Neuronal stem cell (in vitro differentiated cells): ENCODE measurements at regions not wholly inside any gene's neighbourhood (a gene's known extent, or its start where the extent isn't known, plus 50 kb on each side); places are given as distances from the start of the nearest gene placed in this dataset.
"Not testable (repeated sequence)": the region's sequence is repeated elsewhere in the genome, so short reads cannot be mapped to it uniquely, and the experiment has no call there.

Experiments used
- DNase-seq: peaks from one replicate; pipeline ENCODE4 v3.0.0-alpha.2; 2013; ENCODE audit warnings: low spot score
- H2AFZ ChIP-seq: one replicate; pipeline ENCODE4 v1.6.1; 2013; ENCODE audit warnings: mild to moderate bottlenecking, low read length, inconsistent platforms
- H2AK5ac ChIP-seq: 2 replicates; pipeline ENCODE4 v1.6.1; 2013; ENCODE audit warnings: low read depth, mild to moderate bottlenecking, inconsistent platforms, low read length, moderate library complexity, mixed read lengths
- H2BK120ac ChIP-seq: 2 replicates; pipeline ENCODE4 v1.6.1; 2013; ENCODE audit warnings: low read depth, mild to moderate bottlenecking, inconsistent platforms, low read length, moderate library complexity, mixed read lengths
- H2BK12ac ChIP-seq: one replicate; pipeline ENCODE4 v1.6.1; 2013; ENCODE audit warnings: low read length, inconsistent platforms
- H2BK15ac ChIP-seq: 2 replicates; pipeline ENCODE4 v1.6.1; 2013; ENCODE audit warnings: mild to moderate bottlenecking, low read length, inconsistent platforms, mixed read lengths
- H2BK5ac ChIP-seq: one replicate; pipeline ENCODE4 v1.6.1; 2013; ENCODE audit warnings: inconsistent platforms, mild to moderate bottlenecking, low read length, moderate library complexity
- H3K14ac ChIP-seq: one replicate; pipeline ENCODE4 v1.6.1; 2013; ENCODE audit warnings: low read length, inconsistent platforms
- H3K18ac ChIP-seq: 2 replicates; pipeline ENCODE4 v1.6.1; 2013; ENCODE audit warnings: low read length, inconsistent platforms
- H3K23ac ChIP-seq: 2 replicates; pipeline ENCODE4 v1.6.1; 2013; ENCODE audit warnings: low read depth, mild to moderate bottlenecking, mixed read lengths, low read length, inconsistent platforms; ENCODE audit not compliant: poor library complexity
- H3K27ac ChIP-seq: replicated peaks from 3 replicates; pipeline ENCODE4 v1.5.1; 2013; ENCODE audit warnings: low read length, inconsistent platforms
- H3K27me3 ChIP-seq, 3 experiments: 2 replicates each; pipeline ENCODE4 v1.6.1; 2013; ENCODE audit warnings: low read length in 3 of 3, mild to moderate bottlenecking in 2 of 3, inconsistent platforms in 1 of 3, low read depth in 1 of 3, mixed read lengths in 1 of 3, moderate library complexity in 1 of 3; ENCODE audit not compliant: control insufficient read depth in 3 of 3, insufficient read depth in 3 of 3
- H3K36me3 ChIP-seq, 2 donors: replicated peaks in 1 of 2; 2 replicates each; pipeline ENCODE4 v1.6.1; 2013; ENCODE audit warnings: low read length in 2 of 2; ENCODE audit not compliant: control insufficient read depth in 2 of 2, insufficient read depth in 2 of 2
- H3K4ac ChIP-seq: 2 replicates; pipeline ENCODE4 v1.6.1; 2013; ENCODE audit warnings: inconsistent platforms, mild to moderate bottlenecking, low read length, moderate library complexity
- H3K4me1 ChIP-seq, 2 donors: 1 replicate in 1 of 2; 2 replicates in 1 of 2; pipeline ENCODE4 v1.6.1; 2013; ENCODE audit warnings: low read length in 2 of 2, low read depth in 1 of 2; ENCODE audit not compliant: control insufficient read depth in 2 of 2, insufficient read depth in 1 of 2
- H3K4me2 ChIP-seq: one replicate; pipeline ENCODE4 v1.6.1; 2013; ENCODE audit warnings: mild to moderate bottlenecking, low read length, inconsistent platforms; ENCODE audit not compliant: insufficient read depth, poor library complexity, severe bottlenecking
- H3K4me3 ChIP-seq, 2 donors: 2 replicates each; pipeline ENCODE4 v1.5.1; 2013; ENCODE audit warnings: low read length in 2 of 2, mild to moderate bottlenecking in 2 of 2, inconsistent platforms in 1 of 2, moderate library complexity in 1 of 2
- H3K79me1 ChIP-seq: one replicate; pipeline ENCODE4 v1.6.1; 2013; ENCODE audit warnings: low read depth, mild to moderate bottlenecking, inconsistent platforms, low read length, moderate library complexity
- H3K9ac ChIP-seq: one replicate; pipeline ENCODE4 v1.6.1; 2013; ENCODE audit warnings: mild to moderate bottlenecking, low read depth, low read length, inconsistent platforms; ENCODE audit not compliant: poor library complexity
- H3K9me3 ChIP-seq, 2 donors: replicated peaks in 1 of 2; 2 replicates each; pipeline versions ENCODE3 to v1.6.1; 2013; ENCODE audit warnings: low read length in 2 of 2, mild to moderate bottlenecking in 2 of 2, inconsistent platforms in 1 of 2, low read depth in 1 of 2, mixed read lengths in 1 of 2, moderate library complexity in 1 of 2; ENCODE audit not compliant: control insufficient read depth in 2 of 2, insufficient read depth in 1 of 2
- H4K8ac ChIP-seq: one replicate; pipeline ENCODE4 v1.6.1; 2013; ENCODE audit warnings: low read depth, mild to moderate bottlenecking, inconsistent platforms, low read length, moderate library complexity
- H4K91ac ChIP-seq: one replicate; pipeline ENCODE4 v1.6.1; 2013; ENCODE audit warnings: low read length, low read depth, mild to moderate bottlenecking, inconsistent platforms; ENCODE audit not compliant: poor library complexity
- WGBS, 2 donors: extraction: QIAGEN DNeasy Blood & Tissue Kit; methylation state at CpG; one replicate each; pipeline ENCODE4 v1.1.7; 2013; ENCODE audit warnings: missing lambda C conversion rate in 2 of 2, mixed read lengths in 1 of 2; ENCODE audit not compliant: insufficient read length in 2 of 2, insufficient replicate concordance in 1 of 2; ENCODE audit errors: extremely low coverage in 2 of 2; 5-methylcytosine and 5-hydroxymethylcytosine counted together

GRCh38 chr3:3999340-3999739 is 200.1 kb downstream of the LRRN1 start:
- not testable (repeated sequence) for H3K9me3 ChIP-seq, H4K91ac ChIP-seq, H3K14ac ChIP-seq, H3K27me3 ChIP-seq, H3K9ac ChIP-seq, H3K4ac ChIP-seq, H3K79me1 ChIP-seq, H2BK15ac ChIP-seq, H2BK120ac ChIP-seq, H4K8ac ChIP-seq, H2AK5ac ChIP-seq, H3K23ac ChIP-seq, H3K36me3 ChIP-seq, H2BK12ac ChIP-seq, H2AFZ ChIP-seq, H3K27ac ChIP-seq, H3K4me2 ChIP-seq, H3K18ac ChIP-seq, DNase-seq, H3K4me3 ChIP-seq, H2BK5ac ChIP-seq
- peaks cover 5 to 12% of the 10 kb centered on the region in 2 donors for H3K4me1 ChIP-seq

- Histone ChIP-seq H3K18ac (no peak overlapping the region), H2AK5ac (no peak overlapping the region), H4K91ac (no peak overlapping the region), H2BK15ac (no peak overlapping the region), H3K27me3 (no peaks in the 10 kb centered on the region), H3K14ac (no peak overlapping the region), H3K27ac (peak overlapping the region; percentile 87), H3K4me1 (peaks cover 5 to 14% of the 10 kb centered on the region in 2 donors), H3K4ac (no peak overlapping the region), H2BK5ac (no peak overlapping the region), H3K4me3 (no peak overlapping the region), H2BK120ac (no peak overlapping the region), H2BK12ac (no peak overlapping the region), H4K8ac (no peak overlapping the region), H3K36me3 (no peaks in the 10 kb centered on the region), H3K9ac (no peak overlapping the region), H3K4me2 (no peak overlapping the region), H3K9me3 (no peaks in the 10 kb centered on the region), H2AFZ (no peak overlapping the region), H3K23ac (no peak overlapping the region), H3K79me1 (no peaks in the 10 kb centered on the region)
- DNase-seq, result peak; percentile 70
These were observed 202.7 kb downstream of the LRRN1 start for GRCh38 chr3:4001976-4002375.

GRCh38 chr3:4006288-4006687 is 207.1 kb downstream of the LRRN1 start:
- Histone ChIP-seq H3K23ac (no peak overlapping the region), H3K79me1 (no peaks in the 10 kb centered on the region), H2AK5ac (no peak overlapping the region), H2BK5ac (no peak overlapping the region), H4K8ac (no peak overlapping the region), H3K4me3 (no peak overlapping the region), H3K9ac (no peak overlapping the region), H2BK120ac (no peak overlapping the region), H3K4me2 (no peak overlapping the region), H2BK12ac (no peak overlapping the region), H3K18ac (no peak overlapping the region), H3K27ac (no peak overlapping the region), H3K4ac (no peak overlapping the region), H2BK15ac (no peak overlapping the region), H3K36me3 (no peaks in the 10 kb centered on the region), H3K14ac (no peak overlapping the region), H3K9me3 (no peaks in the 10 kb centered on the region), H3K4me1 (peaks cover 0 to 18% of the 10 kb centered on the region in 2 donors), H2AFZ (no peak overlapping the region), H3K27me3 (no peaks in the 10 kb centered on the region), H4K91ac (no peak overlapping the region)
- no CpG with 5 or more reads among the region's 2 CpGs for WGBS, 2 donors
- no peak for DNase-seq

GRCh38 chr3:4008205-4008604 is 209.0 kb downstream of the LRRN1 start:
- Histone ChIP-seq H3K14ac (no peak overlapping the region), H3K4me3 (no peak overlapping the region), H3K9ac (no peak overlapping the region), H4K8ac (no peak overlapping the region), H3K9me3 (peaks cover 0 to 2% of the 10 kb centered on the region in 2 donors), H3K4ac (no peak overlapping the region), H3K18ac (no peak overlapping the region), H3K36me3 (no peaks in the 10 kb centered on the region), H3K4me1 (peaks cover 0 to 11% of the 10 kb centered on the region in 2 donors), H3K27me3 (no peaks in the 10 kb centered on the region), H3K4me2 (no peak overlapping the region), H2BK5ac (no peak overlapping the region), H3K23ac (no peak overlapping the region), H2BK15ac (no peak overlapping the region), H2AK5ac (no peak overlapping the region), H2BK120ac (no peak overlapping the region), H4K91ac (no peak overlapping the region), H3K79me1 (no peaks in the 10 kb centered on the region), H3K27ac (no peak overlapping the region), H2AFZ (no peak overlapping the region), H2BK12ac (no peak overlapping the region)
- no CpG with 5 or more reads among the region's 2 CpGs for WGBS, 2 donors
- DNase-seq, result no peak
